GM12891 (cell line): ENCODE measurements at regions not wholly inside any gene's neighbourhood (a gene's known extent, or its start where the extent isn't known, plus 50 kb on each side); places are given as distances from the start of the nearest gene placed in this dataset.

ENCODE experiments used
- POLR2A ChIP-seq: IDR thresholded peaks from 2 replicates; pipeline ENCODE4 v1.6.1; 2011; ENCODE audit warnings: low read depth, low read length, control low read depth
- POLR2AphosphoS5 ChIP-seq: IDR thresholded peaks from 2 replicates; pipeline ENCODE4 v1.6.1; 2011; ENCODE audit warnings: low read depth, low read length, control low read depth
- SPI1 ChIP-seq: IDR thresholded peaks from 2 replicates; pipeline ENCODE4 v1.6.1; 2011; ENCODE audit warnings: low read depth, low read length, control low read depth

GRCh38 chr1:5423109-5423508, 569.1 kb downstream of the NPHP4 start:
- TF ChIP-seq POLR2A (no peak), POLR2AphosphoS5 (no peak), SPI1 (no peak)
